HepG2 (cell line): ENCODE measurements at regions not wholly inside any gene's neighbourhood (a gene's known extent, or its start where the extent isn't known, plus 50 kb on each side); places are given as distances from the start of the nearest gene placed in this dataset.

Experiments used
- ARID3A ChIP-seq: IDR thresholded peaks from 2 replicates; pipeline ENCODE4 v1.6.1; 2012; ENCODE audit warnings: low read depth, low read length, improper control_type of control experiment
- ATRX ChIP-seq: sonication (generic); formaldehyde crosslinking; IDR thresholded peaks from 2 replicates; pipeline ENCODE4 v1.4.0; 2020; ENCODE audit warnings: missing genetic modification reagents, borderline replicate concordance
- HNRNPH1 ChIP-seq: fragments of 200-400 bp; formaldehyde crosslinking; optimal IDR thresholded peaks from 2 replicates; pipeline ENCODE3; 2017; ENCODE audit warnings: mild to moderate bottlenecking, low read depth, low read length
- JARID2 ChIP-seq: sonication (generic); formaldehyde crosslinking; IDR thresholded peaks from 2 replicates; pipeline ENCODE4 v1.8.1; 2023; ENCODE audit warnings: missing genetic modification reagents, inconsistent platforms; ENCODE audit not compliant: insufficient replicate concordance
- KDM3A ChIP-seq: IDR thresholded peaks from 2 replicates; pipeline ENCODE4 v1.6.1; 2018; ENCODE audit warnings: low read depth, missing compliant biosample characterization
- KLF16 ChIP-seq, 2 experiments: sonication (generic) in 1 of 2; formaldehyde crosslinking in 1 of 2; IDR thresholded peaks; 2 replicates each; pipeline versions ENCODE4 v1.6.1 to v1.8.0; 2016 to 2023; ENCODE audit warnings: missing genetic modification reagents in 2 of 2, missing compliant biosample characterization in 1 of 2
- NFRKB ChIP-seq: fragments of 450-650 bp; IDR thresholded peaks from 2 replicates; pipeline ENCODE4 v1.6.1; 2017
- PAX8 ChIP-seq: sonication (generic); formaldehyde crosslinking; IDR thresholded peaks from 2 replicates; pipeline ENCODE4 v1.8.0; 2022; ENCODE audit warnings: mild to moderate bottlenecking, missing genetic modification reagents, borderline replicate concordance
- PHF21A ChIP-seq: sonication (generic); formaldehyde crosslinking; IDR thresholded peaks from 2 replicates; pipeline ENCODE4 v1.5.0; 2020; ENCODE audit warnings: mild to moderate bottlenecking, missing genetic modification reagents
- RAD21 ChIP-seq: fragments of 450-650 bp; formaldehyde crosslinking; IDR thresholded peaks from 2 replicates; pipeline ENCODE4 v1.5.0; 2020; ENCODE audit warnings: mild to moderate bottlenecking
- ZBTB4 ChIP-seq: sonication (generic); formaldehyde crosslinking; IDR thresholded peaks from 2 replicates; pipeline ENCODE4 v1.4.0; 2020; ENCODE audit warnings: missing genetic modification reagents, mild to moderate bottlenecking, borderline replicate concordance
- ZFP1 ChIP-seq: IDR thresholded peaks from 2 replicates; pipeline ENCODE4 v1.6.1; 2016
- ZFP36 ChIP-seq: fragments of 150-350 bp; IDR thresholded peaks from 2 replicates; pipeline ENCODE4 v1.6.1; 2018; ENCODE audit warnings: borderline replicate concordance, low read length, low read depth; ENCODE audit not compliant: partially characterized antibody
- ZNF354B ChIP-seq: sonication (generic); formaldehyde crosslinking; IDR thresholded peaks from 2 replicates; pipeline ENCODE4 v1.8.0; 2022; ENCODE audit warnings: mild to moderate bottlenecking, missing genetic modification reagents
- ZNF430 ChIP-seq: sonication (generic); formaldehyde crosslinking; IDR thresholded peaks from 2 replicates; pipeline ENCODE4 v1.9.0; 2021; ENCODE audit warnings: mild to moderate bottlenecking, missing genetic modification reagents
- ZNF558 ChIP-seq: sonication (generic); formaldehyde crosslinking; IDR thresholded peaks from 2 replicates; pipeline ENCODE4 v1.9.0; 2022; ENCODE audit warnings: mild to moderate bottlenecking, missing genetic modification reagents, borderline replicate concordance
- ZNF777 ChIP-seq: sonication (generic); formaldehyde crosslinking; IDR thresholded peaks from 2 replicates; pipeline ENCODE4 v1.4.0; 2020; ENCODE audit warnings: missing genetic modification reagents
- ZNF841 ChIP-seq: sonication (generic); formaldehyde crosslinking; IDR thresholded peaks from 2 replicates; pipeline ENCODE4 v1.8.1; 2023; ENCODE audit warnings: missing genetic modification reagents, borderline replicate concordance
- TF ChIP-seq, protein P1 (sequence below): sonication (generic); formaldehyde crosslinking; IDR thresholded peaks from 2 replicates; pipeline ENCODE4 v1.5.1; 2020; ENCODE audit warnings: missing genetic modification reagents, mild to moderate bottlenecking, borderline replicate concordance
- TF ChIP-seq, protein P2 (sequence below): sonication (generic); formaldehyde crosslinking; IDR thresholded peaks from 2 replicates; pipeline ENCODE4 v1.4.0; 2020; ENCODE audit warnings: missing genetic modification reagents
- TF ChIP-seq, protein P3 (sequence below): conservative IDR thresholded peaks from 2 replicates; pipeline ENCODE4 v1.6.1; 2018; ENCODE audit warnings: missing genetic modification reagents

- TF ChIP-seq NFRKB (no peak), KDM3A (CRISPR knock-in tag) (0 out of 2 replicates have a peak, but pooled peaks have one; percentile 30), ZFP1 (0 out of 2 replicates have a peak, but pooled peaks have one; percentile 42), PHF21A (CRISPR knock-in tag) (no peak), JARID2 (CRISPR knock-in tag) (no peak), ARID3A (0 out of 2 replicates have a peak, but pooled peaks have one; percentile 19), PAX8 (CRISPR knock-in tag) (no peak), ZNF430 (CRISPR knock-in tag) (no peak), HNRNPH1 (no peak), KLF16 (CRISPR knock-in tag; IDR thresholded peaks at IDR 0.05) (peak in 1 of 2 experiments; percentile 25; a peak in 1 of 4 replicates), ZNF777 (CRISPR knock-in tag) (no peak), ATRX (CRISPR knock-in tag) (no peak), ZFP36 (peak; percentile 68), ZBTB4 (CRISPR knock-in tag) (no peak), RAD21 (CRISPR knock-in tag) (peak; percentile 96), ZNF354B (CRISPR knock-in tag) (no peak), ZNF558 (CRISPR knock-in tag) (no peak), ZNF841 (CRISPR knock-in tag) (no peak)
- TF ChIP-seq, protein P1, sequence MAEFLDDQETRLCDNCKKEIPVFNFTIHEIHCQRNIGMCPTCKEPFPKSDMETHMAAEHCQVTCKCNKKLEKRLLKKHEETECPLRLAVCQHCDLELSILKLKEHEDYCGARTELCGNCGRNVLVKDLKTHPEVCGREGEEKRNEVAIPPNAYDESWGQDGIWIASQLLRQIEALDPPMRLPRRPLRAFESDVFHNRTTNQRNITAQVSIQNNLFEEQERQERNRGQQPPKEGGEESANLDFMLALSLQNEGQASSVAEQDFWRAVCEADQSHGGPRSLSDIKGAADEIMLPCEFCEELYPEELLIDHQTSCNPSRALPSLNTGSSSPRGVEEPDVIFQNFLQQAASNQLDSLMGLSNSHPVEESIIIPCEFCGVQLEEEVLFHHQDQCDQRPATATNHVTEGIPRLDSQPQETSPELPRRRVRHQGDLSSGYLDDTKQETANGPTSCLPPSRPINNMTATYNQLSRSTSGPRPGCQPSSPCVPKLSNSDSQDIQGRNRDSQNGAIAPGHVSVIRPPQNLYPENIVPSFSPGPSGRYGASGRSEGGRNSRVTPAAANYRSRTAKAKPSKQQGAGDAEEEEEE, result no peak
- TF ChIP-seq, protein P2, sequence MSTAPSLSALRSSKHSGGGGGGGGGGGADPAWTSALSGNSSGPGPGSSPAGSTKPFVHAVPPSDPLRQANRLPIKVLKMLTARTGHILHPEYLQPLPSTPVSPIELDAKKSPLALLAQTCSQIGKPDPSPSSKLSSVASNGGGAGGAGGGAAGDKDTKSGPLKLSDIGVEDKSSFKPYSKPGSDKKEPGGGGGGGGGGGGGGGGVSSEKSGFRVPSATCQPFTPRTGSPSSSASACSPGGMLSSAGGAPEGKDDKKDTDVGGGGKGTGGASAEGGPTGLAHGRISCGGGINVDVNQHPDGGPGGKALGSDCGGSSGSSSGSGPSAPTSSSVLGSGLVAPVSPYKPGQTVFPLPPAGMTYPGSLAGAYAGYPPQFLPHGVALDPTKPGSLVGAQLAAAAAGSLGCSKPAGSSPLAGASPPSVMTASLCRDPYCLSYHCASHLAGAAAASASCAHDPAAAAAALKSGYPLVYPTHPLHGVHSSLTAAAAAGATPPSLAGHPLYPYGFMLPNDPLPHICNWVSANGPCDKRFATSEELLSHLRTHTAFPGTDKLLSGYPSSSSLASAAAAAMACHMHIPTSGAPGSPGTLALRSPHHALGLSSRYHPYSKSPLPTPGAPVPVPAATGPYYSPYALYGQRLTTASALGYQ (CRISPR knock-in tag), result no peak
- TF ChIP-seq, protein P3, sequence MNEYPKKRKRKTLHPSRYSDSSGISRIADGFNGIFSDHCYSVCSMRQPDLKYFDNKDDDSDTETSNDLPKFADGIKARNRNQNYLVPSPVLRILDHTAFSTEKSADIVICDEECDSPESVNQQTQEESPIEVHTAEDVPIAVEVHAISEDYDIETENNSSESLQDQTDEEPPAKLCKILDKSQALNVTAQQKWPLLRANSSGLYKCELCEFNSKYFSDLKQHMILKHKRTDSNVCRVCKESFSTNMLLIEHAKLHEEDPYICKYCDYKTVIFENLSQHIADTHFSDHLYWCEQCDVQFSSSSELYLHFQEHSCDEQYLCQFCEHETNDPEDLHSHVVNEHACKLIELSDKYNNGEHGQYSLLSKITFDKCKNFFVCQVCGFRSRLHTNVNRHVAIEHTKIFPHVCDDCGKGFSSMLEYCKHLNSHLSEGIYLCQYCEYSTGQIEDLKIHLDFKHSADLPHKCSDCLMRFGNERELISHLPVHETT (CRISPR knock-in tag), result no peak
These were observed 65.3 kb upstream of the EGFLAM start (continued) for GRCh38 chr5:38193015-38193581.
